Fibroblast of peridontal ligament (primary cell): ENCODE measurements at regions not wholly inside any gene's neighbourhood (a gene's known extent, or its start where the extent isn't known, plus 50 kb on each side); places are given as distances from the start of the nearest gene placed in this dataset.

Experiments used
- DNase-seq: peaks from one replicate; pipeline ENCODE4 v3.0.0-alpha.2; 2010; ENCODE audit errors: extremely low read depth

DNA sequence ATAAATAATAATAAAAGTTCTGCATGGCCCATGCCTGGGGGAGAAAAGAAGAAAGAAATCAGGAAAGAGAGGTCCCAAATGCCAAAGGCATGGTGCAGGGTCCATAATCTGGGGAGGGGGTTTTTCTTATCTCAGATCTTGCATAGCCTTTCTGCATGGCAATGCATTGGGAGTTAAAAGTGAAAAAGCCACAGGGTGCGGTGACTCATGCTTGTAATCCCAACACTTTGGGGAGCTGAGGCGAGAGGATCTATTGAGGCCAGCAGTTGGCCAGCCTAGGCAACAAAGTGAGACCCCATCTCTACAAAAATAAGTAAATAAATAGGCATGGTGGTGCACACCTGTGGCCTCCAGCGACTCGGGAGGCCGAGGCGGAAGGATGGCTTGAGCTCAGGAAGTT, 76.8 kb upstream of the GATA2 start:
- no peak for DNase-seq

DNA sequence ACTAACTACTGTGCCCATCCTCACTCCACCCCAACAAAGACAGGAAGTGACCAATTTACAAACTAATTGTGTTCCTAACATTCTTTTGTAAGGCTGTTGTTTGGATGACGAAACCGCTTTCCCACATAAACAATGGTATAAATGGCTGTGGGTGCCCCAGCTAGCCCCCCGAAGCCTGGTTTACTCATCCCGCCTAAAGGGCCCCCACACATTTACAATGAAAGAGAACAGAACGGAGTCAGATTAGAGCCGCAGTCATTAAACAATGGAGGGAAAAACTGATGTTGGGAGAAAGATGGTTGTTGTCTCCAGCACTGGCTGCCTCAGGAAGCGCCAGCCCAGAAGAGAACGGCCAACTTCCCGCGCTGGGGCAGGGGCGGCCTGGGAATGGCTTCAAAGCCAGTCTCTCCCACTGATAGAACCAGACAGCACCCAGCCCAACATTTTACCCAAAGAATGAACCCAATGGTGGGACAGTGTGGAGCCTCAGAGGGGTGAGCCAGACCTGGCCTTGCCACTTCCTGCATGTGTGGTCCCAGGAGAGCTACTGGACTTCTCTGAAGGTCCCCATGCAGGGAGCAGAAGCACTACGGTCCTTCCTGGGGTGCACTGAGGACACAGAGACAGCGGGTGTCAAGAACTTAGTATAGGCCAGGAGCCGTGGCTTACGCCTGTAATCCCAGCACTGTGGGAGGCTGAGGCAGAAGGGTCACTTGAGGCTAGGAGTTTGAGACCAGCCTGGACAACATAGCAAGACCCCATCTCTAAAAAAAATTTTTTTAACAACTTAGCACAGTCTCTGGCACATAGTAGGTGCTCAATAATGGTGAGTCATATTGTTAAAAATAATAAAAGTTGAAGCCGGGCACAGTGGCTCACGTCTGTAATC, 75.8 kb upstream of the GATA2 start:
- no peak for DNase-seq

DNA sequence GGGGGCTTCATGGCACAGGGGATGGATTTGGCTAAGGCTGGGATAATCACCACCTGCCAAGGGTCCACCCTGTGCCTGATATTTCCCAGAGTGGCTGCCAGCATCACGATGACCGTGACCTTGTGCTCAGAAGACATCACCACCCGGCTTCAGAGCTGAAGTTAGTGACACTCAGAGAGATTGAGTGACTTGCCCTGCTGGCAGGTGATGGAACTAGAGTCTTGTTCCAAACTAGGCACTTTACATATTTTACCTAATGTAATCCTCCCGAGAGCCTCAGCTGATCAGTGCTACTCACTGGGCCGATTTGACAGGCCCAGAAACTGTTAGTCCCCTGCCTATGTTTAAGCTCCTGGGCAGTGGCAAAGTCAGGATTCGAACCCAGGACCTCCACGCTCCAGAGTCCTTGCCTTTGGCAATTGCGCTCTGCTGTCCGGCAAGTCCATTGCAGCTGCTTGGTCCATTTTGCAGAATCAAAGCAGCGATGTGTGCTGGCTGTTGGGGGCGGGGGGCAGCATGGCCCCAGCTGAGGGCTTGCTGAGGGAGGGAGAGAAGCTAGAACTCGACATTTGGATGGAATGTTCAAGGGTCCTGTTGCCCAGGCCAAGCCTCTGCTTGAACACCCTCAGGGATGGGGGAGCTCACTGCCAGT, 74.8 kb upstream of the GATA2 start:
- no peak for DNase-seq

DNA sequence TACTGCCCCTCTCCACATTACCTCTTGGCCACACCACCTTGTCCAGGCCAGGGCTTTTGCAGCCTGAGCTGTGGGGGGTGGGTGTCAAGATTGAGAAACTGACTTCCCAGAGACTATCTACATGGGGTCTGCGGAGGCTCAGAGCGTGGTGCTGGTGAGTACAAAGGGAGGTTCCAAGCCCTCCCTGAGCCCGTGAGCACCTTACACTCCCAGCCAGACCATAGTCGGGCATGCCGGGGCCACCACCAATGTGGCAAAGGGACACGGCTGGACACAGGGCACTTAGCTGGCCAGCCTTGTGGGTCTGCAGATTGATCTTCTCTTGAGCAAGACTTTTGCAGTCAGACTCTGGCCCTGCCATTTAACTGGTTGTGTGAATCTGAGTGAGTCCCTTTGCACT, 74.1 kb upstream of the GATA2 start:
- DNase-seq: no peak

DNA sequence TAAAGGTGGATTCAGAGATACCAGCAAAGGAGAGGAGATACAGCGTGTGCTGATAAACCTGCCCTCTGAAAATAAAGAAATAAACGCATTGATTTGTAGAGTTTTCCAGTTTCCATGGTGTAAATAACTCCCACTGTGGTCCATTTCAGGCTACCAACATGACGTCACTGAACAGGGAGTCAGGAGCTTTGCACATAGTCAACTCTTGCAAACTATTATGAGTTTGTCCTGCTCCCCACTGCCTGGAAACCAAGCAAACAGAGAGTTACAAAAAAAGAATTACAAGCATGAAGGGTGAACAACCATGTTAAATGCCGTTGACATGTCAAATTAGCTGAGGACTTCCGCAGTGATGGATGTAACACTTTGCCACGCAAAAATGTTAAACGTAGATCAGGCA, 70.4 kb upstream of the GATA2 start:
- no peak for DNase-seq

DNA sequence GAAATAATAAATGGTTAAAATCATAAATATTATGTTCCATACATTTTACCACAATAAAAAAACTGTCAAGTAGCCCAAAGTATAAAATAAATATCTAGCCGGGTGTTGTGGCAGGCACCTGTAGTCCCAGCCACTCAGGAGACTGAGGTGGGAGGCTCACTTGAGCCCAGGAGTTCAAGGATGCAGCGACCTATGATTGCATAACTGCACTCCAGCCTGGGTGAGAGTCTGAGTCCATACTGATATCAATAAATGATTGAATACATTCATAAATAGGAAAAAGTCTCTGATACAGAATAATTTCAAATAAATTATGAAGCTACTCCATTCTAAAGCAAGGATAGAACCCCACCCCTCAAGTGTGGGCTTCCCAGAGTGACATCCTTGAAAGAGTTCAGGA, 68.5 kb upstream of the GATA2 start:
- DNase-seq: no peak

DNA sequence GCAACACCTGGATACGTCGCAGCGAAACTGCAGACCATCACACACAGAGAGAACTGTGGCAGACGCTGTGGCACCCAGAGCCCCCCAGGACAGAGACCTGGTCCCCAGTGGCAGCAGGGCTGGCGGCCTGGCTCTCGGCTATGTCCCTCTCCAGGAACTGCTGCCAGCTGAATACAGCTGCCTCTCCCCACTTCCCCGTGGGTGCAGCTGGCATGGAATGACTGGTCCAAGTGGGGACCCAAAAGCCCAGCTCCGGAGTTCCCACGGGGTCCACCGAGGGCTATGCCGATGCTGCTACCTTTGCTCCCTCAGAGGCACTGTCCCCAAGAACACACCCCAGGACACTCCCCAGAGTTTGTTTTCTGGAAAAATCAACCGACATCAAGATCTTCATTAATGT, 67.8 kb upstream of the GATA2 start:
- no peak for DNase-seq

DNA sequence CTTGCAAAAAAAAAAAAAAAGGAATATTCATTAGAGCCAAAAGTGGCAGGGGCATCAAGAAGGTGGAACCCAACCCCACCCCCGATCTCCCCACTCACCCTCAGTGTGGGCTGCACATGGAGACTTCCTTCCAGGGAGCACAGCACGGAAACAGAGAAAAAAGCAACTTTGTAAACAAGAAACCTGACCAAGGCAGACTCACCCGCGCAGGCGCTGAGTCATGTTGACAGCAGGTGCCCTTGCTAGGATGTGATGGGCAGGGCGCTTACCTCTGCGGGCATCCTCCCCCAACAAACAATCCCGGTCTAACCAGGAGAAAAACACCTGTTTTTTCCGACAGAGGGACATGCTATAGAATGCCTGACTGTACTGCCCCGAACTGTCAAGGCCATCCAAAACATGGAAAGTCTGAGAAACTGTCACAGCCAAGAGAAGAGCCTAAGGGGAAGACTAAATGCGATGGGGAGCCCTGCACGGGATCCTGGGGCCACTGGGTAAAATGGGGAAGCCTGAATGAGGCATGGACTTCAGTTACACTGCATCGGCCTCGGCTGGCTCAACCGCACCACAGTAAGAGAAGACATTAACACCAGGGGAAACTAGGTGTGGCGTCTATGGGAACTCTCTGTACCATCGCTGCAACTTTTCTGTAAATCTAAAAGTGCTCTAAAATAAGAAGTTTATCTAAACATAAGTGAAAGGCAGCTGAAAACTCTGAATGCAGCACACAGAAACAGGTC, 66.7 kb upstream of the GATA2 start:
- DNase-seq: no peak

DNA sequence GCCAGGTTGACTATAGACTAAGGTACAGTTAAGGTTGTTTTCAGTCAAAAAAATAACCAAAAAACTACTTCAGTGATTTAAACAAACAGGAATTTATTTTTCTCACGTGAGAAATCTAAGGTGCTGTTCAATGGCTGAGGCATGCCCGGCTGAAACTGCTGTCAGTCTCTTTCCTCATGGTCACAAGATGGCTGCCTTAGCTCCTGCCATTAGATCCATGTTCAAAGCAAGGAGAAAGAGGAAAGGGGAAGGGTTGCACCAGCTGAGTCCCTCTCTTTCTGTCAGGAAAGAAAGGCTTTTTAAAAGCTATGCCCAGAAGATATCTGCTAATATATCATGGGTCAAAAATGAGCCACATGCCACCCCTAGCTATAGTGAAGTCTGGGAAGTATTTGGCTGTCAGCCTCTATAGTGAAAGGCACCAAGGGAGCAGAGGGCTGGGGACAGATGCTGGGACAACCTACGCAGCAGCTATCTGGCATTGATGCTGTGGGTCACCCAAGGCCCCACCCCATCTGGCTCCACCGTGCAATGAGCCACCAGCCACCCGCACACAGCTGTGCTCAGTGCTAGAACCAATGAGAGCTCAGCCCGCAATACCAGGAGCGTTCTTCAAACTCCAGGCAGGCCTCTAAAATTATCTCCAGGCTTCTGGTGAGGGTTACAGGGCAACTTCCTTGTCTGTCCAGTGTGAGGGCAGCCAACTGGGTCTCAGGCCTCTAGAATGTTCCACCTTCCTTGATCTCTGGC, 64.7 kb upstream of the GATA2 start:
- DNase-seq: no peak

DNA sequence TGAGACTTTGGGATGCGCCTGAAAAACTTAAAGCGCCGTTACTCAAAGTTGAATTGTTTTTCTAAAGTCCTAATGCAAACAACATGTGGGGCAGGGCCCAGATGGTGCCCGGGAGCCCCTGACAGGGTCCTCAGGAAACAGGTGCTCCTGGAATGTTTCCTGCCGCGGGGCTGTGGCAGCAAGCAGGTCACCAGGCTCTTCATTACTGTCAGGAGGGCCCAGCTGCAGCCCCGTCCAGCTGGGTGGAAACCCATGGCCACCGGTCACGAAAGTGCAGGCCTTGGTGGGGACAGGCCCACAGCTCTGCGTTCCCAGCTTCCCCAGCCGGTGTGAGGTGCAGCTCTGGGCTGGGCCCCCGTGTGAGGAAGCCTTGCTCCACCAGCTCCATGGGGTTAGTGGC, 63.9 kb upstream of the GATA2 start:
- no peak for DNase-seq

DNA sequence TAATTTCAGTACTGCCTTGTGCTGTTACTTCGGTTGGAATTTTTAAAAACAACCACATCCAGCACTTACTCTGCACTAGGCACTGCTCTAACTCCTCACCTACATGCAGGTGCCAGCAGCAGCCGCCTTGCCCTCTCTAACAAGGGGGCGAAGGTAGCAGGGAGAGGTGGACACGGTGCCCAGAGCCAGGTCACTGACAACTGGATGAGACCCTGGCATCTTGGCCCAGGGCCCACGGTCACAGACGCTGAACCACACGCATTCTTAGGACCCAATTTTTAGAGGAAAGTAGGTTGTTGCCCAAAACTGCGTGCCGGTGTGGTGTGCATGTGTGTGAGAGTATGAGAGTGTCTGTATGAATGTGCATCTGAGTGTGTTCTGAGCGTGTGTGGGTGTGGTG, 63.4 kb upstream of the GATA2 start:
- DNase-seq: no peak

DNA sequence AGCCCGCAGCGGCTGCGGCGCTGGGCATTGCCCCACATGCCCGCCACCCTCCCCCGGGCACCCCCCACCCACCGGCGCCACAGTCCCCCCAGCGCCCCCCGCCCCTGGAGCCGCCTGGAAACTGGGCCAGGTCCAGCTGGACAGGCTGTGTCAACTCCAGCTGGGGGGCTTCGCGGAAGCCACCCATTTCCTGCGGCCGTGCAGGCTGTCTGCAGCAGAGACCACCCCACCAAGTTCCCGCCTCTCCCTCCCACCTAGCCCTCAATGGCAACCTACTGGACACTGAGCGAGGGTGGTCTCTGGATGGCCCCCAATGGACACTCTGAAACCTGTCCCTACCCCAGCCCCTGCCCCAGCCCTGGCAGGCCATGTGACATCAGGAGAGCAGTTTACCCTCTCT, 62.8 kb upstream of the GATA2 start:
- no peak for DNase-seq

DNA sequence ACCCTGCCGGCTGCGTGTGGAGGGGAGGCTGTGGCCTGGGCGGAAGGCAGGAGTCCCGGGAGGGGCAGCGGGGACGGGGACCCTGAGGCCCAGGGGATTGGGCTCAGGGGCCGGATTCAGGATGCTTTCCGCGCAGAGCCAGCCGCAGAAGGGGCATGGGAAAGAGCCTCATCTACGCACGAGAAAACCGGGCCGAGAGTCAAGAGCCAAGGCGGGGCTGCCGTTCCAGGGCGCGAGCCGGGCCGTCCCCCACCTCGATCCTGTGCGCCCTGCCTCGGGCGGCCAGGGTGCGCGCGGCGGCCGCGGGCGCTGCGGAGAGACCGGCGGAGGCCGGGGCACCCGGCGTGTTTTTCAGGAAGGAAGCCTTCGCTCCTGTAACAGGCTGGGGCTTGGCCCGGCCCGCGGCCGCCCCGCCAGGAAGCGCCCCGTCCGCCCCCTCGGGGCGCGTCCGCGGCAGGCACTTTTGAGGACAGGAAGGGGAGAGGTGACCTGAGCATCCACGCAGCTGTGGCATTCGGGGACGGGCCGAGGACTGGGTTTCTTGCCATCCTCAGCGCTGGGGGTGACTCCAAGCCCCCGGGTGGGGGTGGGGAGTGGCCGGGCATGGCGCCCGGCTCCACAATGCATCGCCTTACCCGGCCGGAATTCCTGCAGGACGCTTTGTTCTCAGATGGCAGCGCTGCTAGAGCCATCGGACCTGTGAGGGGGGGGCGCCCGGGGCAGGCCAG, 62.3 kb upstream of the GATA2 start:
- no peak for DNase-seq

DNA sequence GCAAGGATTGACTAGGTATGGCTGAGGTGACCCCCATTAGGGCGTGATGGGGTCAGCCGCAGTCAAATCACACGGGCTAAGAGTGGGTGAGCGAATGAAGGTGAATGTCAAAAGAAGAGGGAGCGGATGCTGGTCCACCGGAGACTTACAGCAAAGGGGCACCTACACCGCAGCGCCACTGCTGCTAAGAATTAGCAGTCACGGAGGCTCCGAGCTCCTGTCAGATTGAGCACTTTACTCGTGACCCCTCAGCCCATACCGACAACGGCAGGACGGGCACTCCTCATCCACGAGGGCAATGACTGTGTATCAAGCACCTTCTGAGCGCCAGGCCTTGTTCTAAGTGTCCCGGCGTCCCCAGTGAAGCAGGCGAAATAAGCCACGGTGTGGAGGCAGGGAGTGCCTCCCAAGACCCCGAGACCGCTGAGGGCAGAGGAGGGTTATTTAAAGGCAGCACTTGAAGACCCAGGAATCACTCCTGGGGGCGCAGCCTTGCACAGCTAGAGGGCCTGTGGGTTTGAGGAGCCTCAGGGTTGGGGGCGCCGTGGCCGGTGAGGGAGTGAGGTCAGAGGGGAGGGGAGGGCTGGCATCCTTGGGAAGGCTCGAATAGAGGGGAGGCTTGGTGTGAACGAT, 61.6 kb upstream of the GATA2 start:
- no peak for DNase-seq

DNA sequence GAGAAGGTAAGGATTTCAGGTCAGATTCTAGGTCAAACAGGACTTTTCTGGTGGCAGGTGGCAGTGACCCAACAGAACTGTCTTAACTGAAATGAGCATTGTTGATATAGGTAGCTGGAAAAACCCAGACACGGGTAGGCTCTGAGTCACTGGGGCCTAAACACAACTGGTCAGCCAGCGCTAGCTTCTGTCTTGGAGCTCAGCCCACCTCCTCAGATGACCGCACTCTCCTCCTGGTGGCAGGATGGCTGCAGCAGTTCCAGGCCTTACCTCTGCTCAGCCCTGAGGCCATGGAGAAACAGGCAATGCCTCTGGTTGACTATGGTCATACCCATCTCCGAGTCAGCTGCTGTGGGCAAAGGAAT, 61.1 kb upstream of the GATA2 start:
- no peak for DNase-seq

DNA sequence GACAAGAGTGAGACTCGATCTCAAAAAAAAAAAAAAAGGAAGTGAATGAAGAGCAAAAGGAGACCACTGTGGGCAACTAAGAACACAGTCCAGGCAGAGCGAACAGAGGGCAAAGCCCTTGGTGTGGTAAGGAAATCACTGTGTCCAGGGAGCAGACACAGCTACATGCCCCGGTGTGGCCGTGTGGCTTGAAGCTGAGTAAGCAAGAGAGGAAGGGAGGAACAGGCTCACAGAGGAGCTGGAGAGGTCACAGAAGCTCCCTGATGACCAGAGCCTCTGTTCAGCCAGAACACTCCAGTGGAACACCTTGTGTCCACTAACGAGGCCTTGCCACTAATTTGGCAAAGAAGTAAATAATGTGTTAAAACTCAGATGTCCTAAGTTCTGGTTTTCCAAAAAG, 60.6 kb upstream of the GATA2 start:
- DNase-seq: no peak

DNA sequence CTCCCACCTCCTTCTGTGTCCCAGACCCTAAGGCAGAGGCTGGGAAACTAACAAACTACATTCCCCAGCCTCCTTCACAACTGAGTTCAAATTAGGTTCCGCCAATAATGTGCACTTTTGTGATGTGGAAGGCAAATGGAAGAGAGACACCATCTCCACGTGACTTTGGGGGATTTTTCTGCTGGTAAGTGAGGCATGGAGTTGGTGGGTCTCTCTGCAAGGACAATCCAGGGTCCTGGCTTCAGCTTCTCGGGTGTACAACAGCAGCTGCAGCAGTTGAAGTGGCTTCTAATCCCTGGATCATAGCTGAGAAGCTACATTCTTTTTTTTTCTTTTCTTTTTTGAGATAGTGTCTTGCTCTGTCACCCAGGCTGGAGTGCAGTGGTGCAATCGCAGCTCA, 58.9 kb upstream of the GATA2 start:
- no peak for DNase-seq

DNA sequence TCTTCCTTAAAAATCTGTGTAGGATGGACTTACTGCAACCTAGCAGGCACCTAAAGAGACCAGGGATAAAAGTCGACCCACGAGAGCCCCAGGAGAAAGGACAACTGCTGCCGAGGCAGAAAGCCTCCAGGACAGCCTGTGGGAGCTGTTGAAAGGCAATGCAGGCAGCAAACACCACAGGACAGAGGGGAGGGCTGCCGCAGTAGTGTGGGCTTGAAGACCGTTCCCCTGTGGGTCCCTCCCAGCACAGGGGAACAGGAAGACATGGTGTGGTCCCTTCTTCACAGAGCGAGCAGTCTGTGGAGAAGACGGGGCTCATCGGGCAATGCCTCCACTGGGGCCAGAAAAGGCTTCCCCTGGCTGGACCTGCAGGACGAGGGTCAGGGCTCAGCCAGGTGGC, 58.5 kb upstream of the GATA2 start:
- DNase-seq: no peak

DNA sequence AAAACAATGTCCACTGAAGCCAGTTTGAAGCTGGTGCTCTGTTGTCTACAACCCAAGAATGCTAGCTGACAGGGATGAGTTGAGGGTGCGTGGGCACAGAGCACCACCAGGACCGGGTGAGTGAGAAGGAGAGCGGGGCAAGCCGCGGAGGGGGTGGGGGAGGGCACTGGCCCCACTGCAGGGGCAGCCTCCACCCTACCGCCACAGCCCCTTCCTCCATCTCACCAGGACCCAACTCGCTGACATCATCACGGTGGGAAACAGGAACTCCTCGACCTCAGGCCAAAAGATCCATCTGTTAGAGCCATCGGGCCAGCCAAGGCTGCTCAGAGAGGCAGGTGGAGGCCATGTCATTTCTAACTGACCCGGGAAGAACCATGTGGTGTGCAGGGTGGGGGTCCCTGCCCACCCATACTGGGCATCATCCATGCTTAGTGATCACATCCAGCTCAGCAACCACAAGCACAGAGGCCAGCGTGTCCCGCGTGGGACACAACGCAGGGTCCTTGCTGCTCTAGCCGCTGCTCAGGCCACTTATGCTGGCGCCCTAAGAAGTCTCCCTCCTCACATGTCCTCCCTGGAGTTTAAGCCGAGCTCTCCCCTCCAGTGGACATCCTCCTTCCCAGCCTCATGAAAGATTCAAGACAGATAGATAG, 57.6 kb upstream of the GATA2 start:
- no peak for DNase-seq

DNA sequence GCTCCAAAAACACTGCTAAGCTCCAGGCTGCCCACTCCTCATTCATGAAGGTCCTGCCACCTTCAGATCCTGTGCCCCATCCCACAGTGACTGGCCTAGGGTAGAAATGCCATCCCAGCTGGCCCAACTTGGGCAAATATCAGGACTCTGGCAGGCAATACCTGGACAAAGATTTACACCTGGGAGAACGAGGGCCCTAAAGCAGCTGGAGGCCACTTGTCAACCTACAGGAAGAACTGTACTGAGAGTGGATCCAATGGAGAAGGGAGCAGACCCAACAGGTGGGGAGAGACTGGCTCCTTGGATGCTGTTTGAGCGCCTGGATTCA, 57.1 kb upstream of the GATA2 start:
- DNase-seq: no peak
